ENCODE measurements at regions not wholly inside any gene's neighbourhood (a gene's known extent, or its start where the extent isn't known, plus 50 kb on each side); places are given as distances from the start of the nearest gene placed in this dataset.
"Not testable (repeated sequence)": the region's sequence is repeated elsewhere in the genome, so short reads cannot be mapped to it uniquely, and the experiment has no call there.

- DNase-seq = no peak
Measured at GRCh38 chr19:37303591-37304171, 67.2 kb upstream of the ZNF527 start.

- DNase-seq = no peak
Measured at GRCh38 chr19:37304190-37304883, 66.6 kb upstream of the ZNF527 start.

GRCh38 chr19:37304884-37305255 lies 66.0 kb upstream of the ZNF527 start:
- no peak for DNase-seq

- no peak for DNase-seq
Measured at GRCh38 chr19:37306383-37306963, 64.4 kb upstream of the ZNF527 start.

GRCh38 chr19:37309834-37310575 lies 60.9 kb upstream of the ZNF527 start:
- DNase-seq = peak; percentile 64

- peak; percentile 80 for DNase-seq
Measured at GRCh38 chr19:37312531-37313334, 58.2 kb upstream of the ZNF527 start.

- no peak for DNase-seq
Measured at GRCh38 chr19:37313335-37313627, 57.6 kb upstream of the ZNF527 start.

GRCh38 chr19:37317403-37318209 lies 53.3 kb upstream of the ZNF527 start:
- peak; percentile 99 for DNase-seq

DNA sequence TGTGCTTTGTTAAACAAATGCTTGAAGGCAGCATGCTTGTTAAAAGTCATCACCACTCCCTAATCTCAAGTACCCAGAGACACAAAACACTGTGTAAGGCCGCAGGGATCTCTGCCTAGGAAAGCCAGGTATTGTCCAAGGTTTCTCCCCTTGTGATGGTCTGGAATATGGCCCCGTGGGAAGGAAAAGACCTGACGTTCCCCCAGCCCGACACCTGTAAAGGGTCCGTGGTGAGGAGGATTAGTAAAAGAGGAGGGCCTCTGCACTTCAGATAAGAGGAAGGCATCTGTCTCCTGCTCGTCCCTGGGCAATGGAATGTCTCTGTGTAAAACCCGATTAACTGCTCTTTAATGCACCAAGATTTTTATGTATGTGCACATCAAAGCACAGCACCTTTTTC lies 49.9 kb upstream of the ZNF527 start:
- DNase-seq = not testable (repeated sequence)

Data from OCI-M1 (cell line).